CD4-positive, CD25-positive, alpha-beta regulatory T cell (primary cell): ENCODE measurements at regions not wholly inside any gene's neighbourhood (a gene's known extent, or its start where the extent isn't known, plus 50 kb on each side); places are given as distances from the start of the nearest gene placed in this dataset.

Experiments
- ATAC-seq, 2 donors: fragments of 150-1000 bp; cut with Tn5 transposase; one replicate each; pipeline ENCODE4 v1.10.0; 2021; ENCODE audit warnings: low read depth in 2 of 2, moderate number of reproducible peaks in 2 of 2, moderate library complexity in 1 of 2
- DNase-seq, 3 donors: peaks; one replicate each; pipeline versions ENCODE4 v3.0.0 to v3.0.0-alpha.2; 2012 to 2022; ENCODE audit warnings: mixed read lengths in 1 of 3
- H3K27ac ChIP-seq: one replicate; pipeline ENCODE4 v1.7.0; 2013; ENCODE audit warnings: mild to moderate bottlenecking, low read length; ENCODE audit not compliant: insufficient read depth, poor library complexity, severe bottlenecking
- H3K27me3 ChIP-seq: one replicate; pipeline ENCODE4 v1.7.0; 2013; ENCODE audit warnings: low read length; ENCODE audit not compliant: control insufficient read depth, insufficient read depth
- H3K36me3 ChIP-seq: one replicate; pipeline ENCODE4 v1.7.0; 2013; ENCODE audit warnings: mild to moderate bottlenecking, low read length, moderate library complexity; ENCODE audit not compliant: control insufficient read depth, insufficient read depth
- H3K4me1 ChIP-seq: 2 replicates; pipeline ENCODE4 v1.7.0; 2013; ENCODE audit warnings: mild to moderate bottlenecking, low read length; ENCODE audit not compliant: insufficient read depth, control insufficient read depth, poor library complexity, severe bottlenecking
- H3K4me3 ChIP-seq: one replicate; pipeline ENCODE4 v1.7.0; 2013; ENCODE audit warnings: low read depth, mild to moderate bottlenecking, low read length, moderate library complexity
- H3K9me3 ChIP-seq, 2 experiments: 1 replicate in 1 of 2; 2 replicates in 1 of 2; pipeline ENCODE4 v1.7.0; 2013; ENCODE audit warnings: low read length in 2 of 2, mild to moderate bottlenecking in 1 of 2, moderate library complexity in 1 of 2; ENCODE audit not compliant: control insufficient read depth in 2 of 2
- H3K27ac Mint-ChIP-seq, 3 donors: one replicate each; pipeline ENCODE4 v1.8.0; 2020 to 2022; ENCODE audit warnings: mild to moderate bottlenecking in 3 of 3, mixed read lengths in 3 of 3, moderate library complexity in 2 of 3
- H3K27me3 Mint-ChIP-seq: one replicate; pipeline ENCODE4 v1.8.0; 2022; ENCODE audit warnings: mild to moderate bottlenecking, mixed read lengths
- H3K36me3 Mint-ChIP-seq: one replicate; pipeline ENCODE4 v1.8.0; 2020; ENCODE audit warnings: mixed read lengths
- H3K4me1 Mint-ChIP-seq, 4 donors: one replicate each; pipeline ENCODE4 v1.8.0; 2020 to 2022; ENCODE audit warnings: mixed read lengths in 4 of 4, mild to moderate bottlenecking in 1 of 4
- H3K4me3 Mint-ChIP-seq, 4 donors: one replicate each; pipeline ENCODE4 v1.8.0; 2020 to 2022; ENCODE audit warnings: mild to moderate bottlenecking in 4 of 4, mixed read lengths in 4 of 4, moderate library complexity in 3 of 4
- H3K9me3 Mint-ChIP-seq, 7 donors: one replicate each; pipeline ENCODE4 v1.8.0; 2020 to 2022; ENCODE audit warnings: mixed read lengths in 7 of 7, mild to moderate bottlenecking in 3 of 7, moderate library complexity in 2 of 7

DNA sequence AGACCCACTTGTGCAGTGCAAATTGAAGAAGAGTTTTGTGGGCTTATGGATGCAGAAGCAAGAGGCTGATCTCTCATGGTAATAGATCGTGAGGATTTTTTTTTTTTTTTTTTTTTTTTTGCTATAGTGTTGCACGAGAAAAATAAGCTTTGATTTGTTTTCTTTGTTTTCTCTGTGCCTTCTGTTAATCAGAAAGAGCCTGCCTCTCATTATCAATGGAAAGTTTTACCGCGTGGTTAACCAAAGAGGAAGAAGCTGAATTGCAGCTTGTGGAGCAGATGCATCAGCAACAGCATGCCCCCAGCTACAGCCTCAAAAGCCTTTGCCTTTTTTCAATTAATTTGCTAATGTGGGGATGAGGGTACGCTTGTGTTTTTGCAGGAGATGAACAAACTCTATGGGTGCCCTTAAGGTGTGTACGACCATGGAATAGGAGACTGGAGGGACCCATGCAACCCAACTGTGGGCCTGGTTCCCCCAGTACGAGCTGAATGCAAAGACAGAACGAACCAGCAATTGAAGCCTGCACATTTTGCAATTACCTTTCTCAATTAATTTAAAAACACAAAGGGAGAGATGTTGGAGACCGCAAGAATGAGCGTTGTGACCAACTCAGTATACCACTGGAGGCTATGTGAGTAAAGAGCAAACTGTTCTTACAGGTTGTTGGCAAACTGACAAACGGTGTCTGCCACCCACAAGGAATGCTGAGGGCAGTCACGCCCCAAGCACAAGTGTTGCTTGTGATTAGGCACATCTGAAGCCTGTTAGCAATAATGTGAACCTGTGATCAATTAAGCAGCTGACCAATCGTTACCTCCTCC lies 58.6 kb upstream of the SPRY2 start:
- Mint-ChIP-seq H3K27me3 (no peaks in the 10 kb centered on the region), H3K4me1 (peaks cover 0 to 3% (median 0%) of the 10 kb centered on the region in 4 donors), H3K4me3 (no peak overlapping the region), H3K9me3 (peaks cover 3 to 19% (median 8%) of the 10 kb centered on the region in 7 donors), H3K27ac (no peak overlapping the region), H3K36me3 (no peaks in the 10 kb centered on the region)
- no peaks in the 10 kb centered on the region for H3K9me3 ChIP-seq
- H3K36me3 ChIP-seq, result no peaks in the 10 kb centered on the region
- ATAC-seq, result no peak
- DNase-seq, result no peak
- no peak overlapping the region for H3K4me3 ChIP-seq
- H3K27ac ChIP-seq, result no peak overlapping the region
- H3K27me3 ChIP-seq, result no peaks in the 10 kb centered on the region
- H3K4me1 ChIP-seq, result no peaks in the 10 kb centered on the region
